Loucy (cell line): ENCODE measurements at regions not wholly inside any gene's neighbourhood (a gene's known extent, or its start where the extent isn't known, plus 50 kb on each side); places are given as distances from the start of the nearest gene placed in this dataset.

Experiments
- H2AFZ ChIP-seq: fragments of 200-600 bp; sonication (generic); 2 replicates; pipeline ENCODE4 v1.6.0; 2016; ENCODE audit warnings: antibody characterized with exemption, mild to moderate bottlenecking, low read length, moderate library complexity
- H3F3A ChIP-seq: fragments of 200-600 bp; 2 replicates; pipeline ENCODE4 v1.6.0; 2016; ENCODE audit warnings: antibody characterized with exemption, low read depth, mild to moderate bottlenecking
- H3K27me3 ChIP-seq: fragments of 200-600 bp; sonication (generic); 2 replicates; pipeline ENCODE4 v1.6.1; 2014; ENCODE audit warnings: low read length, mild to moderate bottlenecking; ENCODE audit not compliant: insufficient read depth, poor library complexity, severe bottlenecking
- H3K36me3 ChIP-seq: fragments of 200-600 bp; sonication (generic); 2 replicates; pipeline ENCODE4 v1.6.1; 2016; ENCODE audit warnings: low read length; ENCODE audit not compliant: insufficient read depth
- H3K4me1 ChIP-seq: fragments of 200-600 bp; sonication (generic); 2 replicates; pipeline ENCODE4 v1.5.1; 2014; ENCODE audit warnings: low read length, mild to moderate bottlenecking; ENCODE audit not compliant: insufficient read depth, poor library complexity, severe bottlenecking
- H3K4me2 ChIP-seq: fragments of 200-600 bp; sonication (generic); 2 replicates; pipeline ENCODE4 v1.6.0; 2014; ENCODE audit warnings: antibody characterized with exemption, low read length, low read depth, mild to moderate bottlenecking; ENCODE audit not compliant: poor library complexity, severe bottlenecking
- H3K4me3 ChIP-seq: fragments of 200-600 bp; sonication (generic); 2 replicates; pipeline ENCODE4 v1.5.1; 2014; ENCODE audit warnings: low read length, mild to moderate bottlenecking, mixed read lengths; ENCODE audit not compliant: poor library complexity, severe bottlenecking
- H3K79me2 ChIP-seq: fragments of 200-600 bp; sonication (generic); 2 replicates; pipeline ENCODE4 v1.6.1; 2014; ENCODE audit warnings: low read length; ENCODE audit not compliant: insufficient read depth
- H3K9ac ChIP-seq: fragments of 200-600 bp; sonication (generic); 2 replicates; pipeline ENCODE4 v1.6.0; 2014; ENCODE audit warnings: mild to moderate bottlenecking, low read depth, low read length, moderate library complexity; ENCODE audit not compliant: poor library complexity, severe bottlenecking
- H3K9me2 ChIP-seq: fragments of 200-600 bp; sonication (generic); replicated peaks from 2 replicates; pipeline ENCODE4 v1.6.1; 2016; ENCODE audit warnings: low read depth, low read length, mixed read lengths
- H3K9me3 ChIP-seq: fragments of 200-600 bp; sonication (generic); 2 replicates; pipeline ENCODE4 v1.6.1; 2014; ENCODE audit warnings: mild to moderate bottlenecking, antibody characterized with exemption, low read length, low read depth; ENCODE audit not compliant: insufficient read depth
- H4K20me1 ChIP-seq: fragments of 200-600 bp; sonication (generic); 2 replicates; pipeline ENCODE4 v1.6.0; 2014; ENCODE audit warnings: antibody characterized with exemption, low read length, mild to moderate bottlenecking; ENCODE audit not compliant: insufficient read depth, poor library complexity, severe bottlenecking
- CTCF ChIP-seq: fragments of 200-600 bp; sonication (generic); conservative IDR thresholded peaks from 2 replicates; pipeline ENCODE4 v1.5.1; 2014; ENCODE audit warnings: mild to moderate bottlenecking, antibody characterized with exemption, low read length
- EZH2phosphoT487 ChIP-seq: fragments of 200-600 bp; IDR thresholded peaks from 2 replicates; pipeline ENCODE4 v1.6.1; 2018; ENCODE audit warnings: antibody characterized with exemption, mild to moderate bottlenecking, moderate library complexity, borderline replicate concordance

GRCh38 chr13:29917650-29918049 lies 67.2 kb upstream of the UBL3 start:
- Histone ChIP-seq H3F3A (no peaks in the 10 kb centered on the region), H3K27me3 (no peaks in the 10 kb centered on the region), H3K9ac (no peak overlapping the region), H3K4me1 (peaks cover 9% of the 10 kb centered on the region), H3K4me2 (no peak overlapping the region), H3K36me3 (no peaks in the 10 kb centered on the region), H3K9me2 (no peaks in the 10 kb centered on the region), H4K20me1 (no peaks in the 10 kb centered on the region), H2AFZ (peak overlapping the region; percentile 32), H3K79me2 (no peaks in the 10 kb centered on the region), H3K9me3 (no peaks in the 10 kb centered on the region), H3K4me3 (no peak overlapping the region)
- TF ChIP-seq CTCF, result no peak
- no peak for TF ChIP-seq EZH2phosphoT487

GRCh38 chr13:29914581-29914980 lies 64.2 kb upstream of the UBL3 start:
- no peak overlapping the region for H3K4me3 ChIP-seq
- H3K9me3 ChIP-seq, result no peaks in the 10 kb centered on the region
- H3K9ac ChIP-seq, result no peak overlapping the region
- no peaks in the 10 kb centered on the region for H3F3A ChIP-seq
- no peak overlapping the region for H3K4me2 ChIP-seq
- no peak for TF ChIP-seq CTCF
- no peak for TF ChIP-seq EZH2phosphoT487
- peaks cover 9% of the 10 kb centered on the region for H3K4me1 ChIP-seq
- no peaks in the 10 kb centered on the region for H3K27me3 ChIP-seq
- no peaks in the 10 kb centered on the region for H3K36me3 ChIP-seq
- no peaks in the 10 kb centered on the region for H4K20me1 ChIP-seq
- no peak overlapping the region for H2AFZ ChIP-seq
- H3K79me2 ChIP-seq, result no peaks in the 10 kb centered on the region
- H3K9me2 ChIP-seq, result no peaks in the 10 kb centered on the region

GRCh38 chr13:29911781-29912418 lies 61.5 kb upstream of the UBL3 start:
- Histone ChIP-seq H3K9ac (no peak overlapping the region), H3K4me3 (no peak overlapping the region), H4K20me1 (no peaks in the 10 kb centered on the region), H3K9me3 (no peaks in the 10 kb centered on the region), H3K79me2 (no peaks in the 10 kb centered on the region), H2AFZ (no peak overlapping the region), H3K4me1 (no peaks in the 10 kb centered on the region), H3K27me3 (no peaks in the 10 kb centered on the region), H3F3A (no peaks in the 10 kb centered on the region), H3K9me2 (no peaks in the 10 kb centered on the region), H3K36me3 (no peaks in the 10 kb centered on the region), H3K4me2 (no peak overlapping the region)
- TF ChIP-seq EZH2phosphoT487, result no peak
- TF ChIP-seq CTCF, result no peak
